Aorta (tissue), 5 donors: ENCODE measurements at regions not wholly inside any gene's neighbourhood (a gene's known extent, or its start where the extent isn't known, plus 50 kb on each side); places are given as distances from the start of the nearest gene placed in this dataset.

Experiments
- ATAC-seq: fragments of 200-7000 bp; cut with Tn5 transposase; one replicate; pipeline ENCODE4 v1.9.1; 2022; ENCODE audit warnings: moderate library complexity; ENCODE audit not compliant: low FRiP score
- DNase-seq, 2 donors: peaks; one replicate each; pipeline ENCODE4 v3.0.0-alpha.2; 2020
- H3K27ac ChIP-seq, 2 donors: one replicate each; pipeline ENCODE4 v1.5.1; 2013; ENCODE audit warnings: low read length in 2 of 2, mild to moderate bottlenecking in 2 of 2, moderate library complexity in 2 of 2, control low read depth in 1 of 2, inconsistent platforms in 1 of 2, low read depth in 1 of 2
- H3K27me3 ChIP-seq, 2 donors: one replicate each; pipeline ENCODE4 v1.6.1; 2013; ENCODE audit warnings: control low read depth in 1 of 2, low read length in 1 of 2, mild to moderate bottlenecking in 1 of 2, moderate library complexity in 1 of 2; ENCODE audit not compliant: insufficient read depth in 2 of 2, control insufficient read depth in 1 of 2
- H3K36me3 ChIP-seq, 2 donors: one replicate each; pipeline ENCODE4 v1.6.1; 2013; ENCODE audit warnings: control low read depth in 1 of 2, low read length in 1 of 2, mild to moderate bottlenecking in 1 of 2; ENCODE audit not compliant: insufficient read depth in 2 of 2, control insufficient read depth in 1 of 2
- H3K4me1 ChIP-seq, 2 donors: one replicate each; pipeline ENCODE4 v1.6.1; 2013; ENCODE audit warnings: low read length in 2 of 2, control low read depth in 1 of 2, mild to moderate bottlenecking in 1 of 2, moderate library complexity in 1 of 2; ENCODE audit not compliant: insufficient read depth in 2 of 2, control insufficient read depth in 1 of 2
- H3K4me3 ChIP-seq, 2 donors: one replicate each; pipeline ENCODE4 v1.5.1; 2013; ENCODE audit warnings: low read length in 2 of 2, control low read depth in 1 of 2, mild to moderate bottlenecking in 1 of 2
- H3K9me3 ChIP-seq: one replicate; pipeline ENCODE4 v1.6.1; 2013; ENCODE audit warnings: mild to moderate bottlenecking, low read length; ENCODE audit not compliant: control insufficient read depth
- WGBS, 2 donors: extraction: QIAGEN DNeasy Blood & Tissue Kit; methylation state at CpG; one replicate each; pipeline ENCODE4 v1.1.7; 2013; 5-methylcytosine and 5-hydroxymethylcytosine counted together
- intact Hi-C, 2 donors: fragments of 100-400 bp; cut with DNase I; formaldehyde crosslinking; loops; one replicate each; pipeline versions ENCODE4 v1.14.2 to v1.15.0; 2022
- donor health status: healthy with polysubstance abuse.
- donor health status: Bipolar disorder and iron deficiency.
- donor health status: DM: no; HTN: no; CAD: no.
- donor health status: DM: no; HTN: no; CAD: no.
- donor health status: DM: yes; HTN: yes; CAD: no.

DNA sequence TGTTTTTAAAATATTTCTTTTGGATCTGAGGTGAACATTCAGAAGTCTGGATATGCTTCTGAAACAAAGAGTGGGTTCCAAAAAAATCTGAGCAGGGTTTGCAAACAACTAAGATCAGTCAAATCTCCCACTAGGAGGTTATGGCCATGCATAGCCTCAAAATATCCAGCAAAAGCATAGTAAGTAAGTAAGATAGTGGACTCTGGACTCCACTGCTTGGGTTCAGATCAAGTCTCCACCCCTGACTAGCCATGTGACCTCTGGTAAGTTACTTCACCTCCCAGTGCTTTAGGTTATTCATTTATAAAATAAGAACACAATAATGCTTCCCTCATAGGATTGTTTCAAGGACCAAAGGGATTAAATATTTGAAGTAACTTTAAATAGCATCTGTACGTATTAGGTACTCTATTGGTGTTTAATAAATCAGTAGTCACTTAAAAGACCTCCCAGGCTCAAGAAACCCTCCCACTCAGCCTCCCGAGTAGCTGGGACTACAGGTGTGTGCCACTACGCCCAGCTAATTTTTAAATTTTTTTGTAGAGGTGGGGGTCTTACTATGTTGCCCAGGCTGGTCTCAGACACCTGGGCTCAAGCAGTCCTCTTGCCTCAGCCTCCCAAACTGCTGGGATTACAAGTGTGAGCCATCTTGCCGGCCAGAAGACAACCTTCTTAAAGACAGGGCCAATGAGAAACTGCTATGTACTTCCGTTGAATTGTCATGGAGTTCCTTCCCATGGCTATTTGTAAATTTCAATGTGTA, 95.7 kb upstream of the SOX5 start:
- no peak overlapping the region for H3K4me3 ChIP-seq
- intact Hi-C loops: loop anchor here in 1 of 2 donors (10.0 kb wide), 1 partner anchor 560 kb away; no protein-coding TSS in a partner anchor
- no peaks in the 10 kb centered on the region for H3K9me3 ChIP-seq
- peak overlapping the region; percentile 64 to 84 for H3K27ac ChIP-seq
- DNase-seq (no peak), ATAC-seq (no peak)
- no peaks in the 10 kb centered on the region for H3K27me3 ChIP-seq
- no peaks in the 10 kb centered on the region for H3K36me3 ChIP-seq
- 82 to 83% methylated on average over 5 of the region's 5 CpGs for WGBS, 2 donors
- H3K4me1 ChIP-seq: peaks cover 0 to 3% of the 10 kb centered on the region in 2 donors

- no peak overlapping the region for H3K4me3 ChIP-seq
- H3K4me1 ChIP-seq: peaks cover 2 to 10% of the 10 kb centered on the region in 2 donors
- DNase-seq (no peak), ATAC-seq (no peak)
- intact Hi-C loops: loop anchor here in 1 of 2 donors (10.0 kb wide), 1 partner anchor 562 kb away; no protein-coding TSS in a partner anchor
- H3K27ac ChIP-seq: no peak overlapping the region
- H3K36me3 ChIP-seq: no peaks in the 10 kb centered on the region
- H3K9me3 ChIP-seq: no peaks in the 10 kb centered on the region
- H3K27me3 ChIP-seq: no peaks in the 10 kb centered on the region
These were observed 93.2 kb upstream of the SOX5 start for GRCh38 chr12:24042651-24043050.

DNA sequence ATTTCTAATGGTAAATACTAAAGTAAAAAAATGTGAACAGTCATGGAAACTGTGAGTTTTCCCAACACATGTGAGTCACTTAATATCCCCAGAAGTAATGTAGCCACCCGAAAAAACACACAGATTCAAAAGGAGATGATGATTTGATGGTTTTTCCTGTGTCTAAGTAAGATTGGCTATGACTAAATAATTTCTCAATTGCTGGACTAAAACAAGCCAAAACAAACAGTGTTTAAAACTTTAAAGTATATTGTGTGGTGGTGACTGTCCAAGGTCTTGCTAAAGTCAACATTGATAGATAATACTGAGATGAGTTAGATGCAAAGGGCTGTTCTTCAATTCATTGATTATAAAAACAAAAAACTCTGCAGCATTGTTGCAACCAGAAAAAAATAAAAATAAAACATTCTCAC, 89.6 kb upstream of the SOX5 start:
- intact Hi-C loops: loop anchor here in 1 of 2 donors (10.0 kb wide), 1 partner anchor 684 kb away; no protein-coding TSS in a partner anchor
- peaks cover 2 to 7% of the 10 kb centered on the region in 2 donors for H3K4me1 ChIP-seq
- no peak overlapping the region for H3K4me3 ChIP-seq
- H3K9me3 ChIP-seq: no peaks in the 10 kb centered on the region
- WGBS, 2 donors: 24 to 38% methylated on average over 1 of the region's 1 CpG
- ATAC-seq: no peak
- H3K27me3 ChIP-seq: no peaks in the 10 kb centered on the region
- H3K27ac ChIP-seq: no peak overlapping the region
- H3K36me3 ChIP-seq: no peaks in the 10 kb centered on the region
- DNase-seq: no peak

- Histone ChIP-seq H3K9me3 (no peaks in the 10 kb centered on the region), H3K27me3 (no peaks in the 10 kb centered on the region), H3K36me3 (no peaks in the 10 kb centered on the region), H3K4me3 (no peak overlapping the region), H3K27ac (no peak overlapping the region), H3K4me1 (peaks cover 2 to 7% of the 10 kb centered on the region in 2 donors)
- intact Hi-C loops: loop anchor here in 1 of 2 donors (10.0 kb wide), 1 partner anchor 684 kb away; no protein-coding TSS in a partner anchor
- 92 to 93% methylated on average over 6 of the region's 6 CpGs for WGBS, 2 donors
- ATAC-seq (no peak), DNase-seq (no peak)
These were observed 88.9 kb upstream of the SOX5 start for GRCh38 chr12:24038211-24038997.

- peaks cover 2 to 7% of the 10 kb centered on the region in 2 donors for H3K4me1 ChIP-seq
- no peaks in the 10 kb centered on the region for H3K27me3 ChIP-seq
- no peak overlapping the region for H3K4me3 ChIP-seq
- no peaks in the 10 kb centered on the region for H3K9me3 ChIP-seq
- intact Hi-C loops: loop anchor here in 1 of 2 donors (10.0 kb wide), 1 partner anchor 682 kb away; no protein-coding TSS in a partner anchor
- ATAC-seq (no peak), DNase-seq (no peak)
- no peak overlapping the region for H3K27ac ChIP-seq
- no peaks in the 10 kb centered on the region for H3K36me3 ChIP-seq
- WGBS, 2 donors: 95 to 97% methylated on average over 3 of the region's 3 CpGs
These were observed 87.2 kb upstream of the SOX5 start for GRCh38 chr12:24036438-24037216.

DNA sequence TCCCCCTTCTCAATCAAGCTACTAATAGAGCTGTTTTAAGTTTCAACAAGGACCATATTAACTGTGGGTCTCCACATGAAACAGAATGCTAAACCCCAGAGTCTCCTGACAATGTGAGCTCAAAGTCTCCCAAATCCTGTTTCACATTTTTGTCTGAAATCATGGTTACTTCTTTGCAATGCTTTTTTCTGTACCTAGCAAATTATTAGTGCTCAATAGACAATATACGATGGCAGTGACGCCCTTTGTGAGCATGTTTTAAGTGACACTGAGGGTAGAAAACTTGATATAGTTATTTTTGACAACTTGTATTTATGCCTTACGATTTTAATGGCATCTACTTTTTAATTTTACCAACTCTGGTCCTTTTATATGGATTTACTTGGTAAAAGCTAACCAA, 85.4 kb upstream of the SOX5 start:
- 93 to 96% methylated on average over 3 of the region's 3 CpGs for WGBS, 2 donors
- H3K4me3 ChIP-seq: no peak overlapping the region
- no peaks in the 10 kb centered on the region for H3K27me3 ChIP-seq
- no peaks in the 10 kb centered on the region for H3K36me3 ChIP-seq
- DNase-seq (no peak), ATAC-seq (no peak)
- intact Hi-C loops: loop anchor here in 1 of 2 donors (10.0 kb wide), 1 partner anchor 680 kb away; no protein-coding TSS in a partner anchor
- H3K4me1 ChIP-seq: peaks cover 2 to 7% of the 10 kb centered on the region in 2 donors
- no peaks in the 10 kb centered on the region for H3K9me3 ChIP-seq
- no peak overlapping the region for H3K27ac ChIP-seq

DNA sequence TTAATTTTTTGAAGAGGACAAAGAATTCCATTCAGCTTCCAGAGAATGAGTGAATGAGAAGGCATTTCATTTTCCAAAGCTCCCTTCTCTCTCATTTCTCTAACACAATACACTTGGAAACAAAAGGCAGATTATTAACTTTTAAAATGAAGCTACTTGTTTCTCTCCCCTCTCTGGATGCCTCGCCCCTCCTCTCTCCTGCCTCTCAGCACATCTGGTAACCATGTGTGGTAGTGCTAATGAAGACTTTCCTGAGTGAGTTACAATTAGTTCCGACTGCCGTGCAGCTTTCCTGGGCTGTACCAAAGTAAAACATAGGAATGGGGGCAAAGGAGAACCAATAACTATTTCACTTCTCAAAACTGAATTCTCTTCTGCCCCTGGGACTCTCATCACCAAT, 84.7 kb upstream of the SOX5 start:
- Histone ChIP-seq H3K4me1 (peaks cover 2 to 7% of the 10 kb centered on the region in 2 donors), H3K36me3 (no peaks in the 10 kb centered on the region), H3K27me3 (no peaks in the 10 kb centered on the region), H3K27ac (no peak overlapping the region), H3K9me3 (no peaks in the 10 kb centered on the region), H3K4me3 (no peak overlapping the region)
- 94 to 97% methylated on average over 3 of the region's 3 CpGs for WGBS, 2 donors
- DNase-seq (no peak), ATAC-seq (no peak)
- intact Hi-C loops: loop anchor here in 1 of 2 donors (10.0 kb wide), 1 partner anchor 679 kb away; no protein-coding TSS in a partner anchor

- no peak overlapping the region for H3K4me3 ChIP-seq
- H3K36me3 ChIP-seq: no peaks in the 10 kb centered on the region
- H3K9me3 ChIP-seq: no peaks in the 10 kb centered on the region
- no peak overlapping the region for H3K27ac ChIP-seq
- H3K4me1 ChIP-seq: no peaks in the 10 kb centered on the region
- intact Hi-C loops: loop anchor here in 1 of 2 donors (5.0 to 10.0 kb wide), 2 partner anchors 735 to 823 kb away; no protein-coding TSS in a partner anchor
- H3K27me3 ChIP-seq: no peaks in the 10 kb centered on the region
- DNase-seq: no peak
- no peak for ATAC-seq
- WGBS, 2 donors: 64 to 82% methylated on average over 3 of the region's 3 CpGs
These were observed 77.9 kb upstream of the SOX5 start for GRCh38 chr12:24027352-24027751.
